T-helper 17 cell (primary cell): ENCODE measurements at regions not wholly inside any gene's neighbourhood (a gene's known extent, or its start where the extent isn't known, plus 50 kb on each side); places are given as distances from the start of the nearest gene placed in this dataset.

Experiments used
- ATAC-seq: fragments of 150-1000 bp; cut with Tn5 transposase; 2 replicates; pipeline ENCODE4 v1.10.0; 2021; ENCODE audit warnings: mild to moderate bottlenecking, moderate library complexity
- DNase-seq, 3 donors: peaks; one replicate each; pipeline versions ENCODE4 v3.0.0 to v3.0.0-alpha.2; 2020 to 2021
- H3K9me3 ChIP-seq: one replicate; pipeline ENCODE4 v1.7.0; 2013; ENCODE audit warnings: low read length, mild to moderate bottlenecking; ENCODE audit not compliant: control insufficient read depth, poor library complexity, severe bottlenecking
- H3K27ac Mint-ChIP-seq: one replicate; pipeline ENCODE4 v1.8.0; 2022; ENCODE audit warnings: mild to moderate bottlenecking, moderate library complexity, mixed read lengths
- H3K27me3 Mint-ChIP-seq: one replicate; pipeline ENCODE4 v1.8.0; 2022; ENCODE audit warnings: mixed read lengths
- H3K36me3 Mint-ChIP-seq: one replicate; pipeline ENCODE4 v1.8.0; 2022; ENCODE audit warnings: low read depth, mixed read lengths
- H3K4me1 Mint-ChIP-seq: one replicate; pipeline ENCODE4 v1.8.0; 2022; ENCODE audit warnings: mild to moderate bottlenecking, mixed read lengths
- H3K4me3 Mint-ChIP-seq: one replicate; pipeline ENCODE4 v1.8.0; 2022; ENCODE audit warnings: mild to moderate bottlenecking, moderate library complexity, mixed read lengths

DNA sequence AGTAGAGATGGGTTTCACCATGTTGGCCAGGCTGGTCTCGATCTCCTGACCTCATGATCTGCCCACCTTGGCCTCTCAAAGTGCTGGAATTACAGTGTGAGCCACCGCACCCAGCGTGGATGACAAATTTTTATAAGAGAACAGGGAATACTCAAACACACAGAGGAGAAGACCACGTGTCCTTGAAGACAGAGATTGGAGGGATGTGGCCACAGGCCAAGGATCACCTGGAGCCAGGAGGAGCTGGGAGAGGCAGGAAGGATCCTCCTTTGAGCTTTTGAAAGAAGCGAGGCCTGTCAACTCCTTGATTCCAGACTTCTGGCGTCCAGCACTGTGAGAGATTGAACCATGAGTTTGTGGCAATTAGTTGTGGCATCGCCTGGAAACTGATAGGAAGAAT lies 1049.5 kb downstream of the TBC1D22A start:
- H3K27me3 Mint-ChIP-seq, result peaks cover 15% of the 10 kb centered on the region
- H3K9me3 ChIP-seq, result no peaks in the 10 kb centered on the region
- no peaks in the 10 kb centered on the region for H3K36me3 Mint-ChIP-seq
- ATAC-seq (no peak), DNase-seq (no peak)
- no peaks in the 10 kb centered on the region for H3K4me1 Mint-ChIP-seq
- no peak overlapping the region for H3K4me3 Mint-ChIP-seq
- no peak overlapping the region for H3K27ac Mint-ChIP-seq

GRCh38 chr22:47810505-47811500 lies 1048.4 kb downstream of the TBC1D22A start:
- H3K4me1 Mint-ChIP-seq, result no peaks in the 10 kb centered on the region
- ATAC-seq, result no peak
- H3K9me3 ChIP-seq, result no peaks in the 10 kb centered on the region
- no peaks in the 10 kb centered on the region for H3K36me3 Mint-ChIP-seq
- H3K27me3 Mint-ChIP-seq, result peaks cover 21% of the 10 kb centered on the region
- no peak for DNase-seq
- no peak overlapping the region for H3K4me3 Mint-ChIP-seq
- no peak overlapping the region for H3K27ac Mint-ChIP-seq

DNA sequence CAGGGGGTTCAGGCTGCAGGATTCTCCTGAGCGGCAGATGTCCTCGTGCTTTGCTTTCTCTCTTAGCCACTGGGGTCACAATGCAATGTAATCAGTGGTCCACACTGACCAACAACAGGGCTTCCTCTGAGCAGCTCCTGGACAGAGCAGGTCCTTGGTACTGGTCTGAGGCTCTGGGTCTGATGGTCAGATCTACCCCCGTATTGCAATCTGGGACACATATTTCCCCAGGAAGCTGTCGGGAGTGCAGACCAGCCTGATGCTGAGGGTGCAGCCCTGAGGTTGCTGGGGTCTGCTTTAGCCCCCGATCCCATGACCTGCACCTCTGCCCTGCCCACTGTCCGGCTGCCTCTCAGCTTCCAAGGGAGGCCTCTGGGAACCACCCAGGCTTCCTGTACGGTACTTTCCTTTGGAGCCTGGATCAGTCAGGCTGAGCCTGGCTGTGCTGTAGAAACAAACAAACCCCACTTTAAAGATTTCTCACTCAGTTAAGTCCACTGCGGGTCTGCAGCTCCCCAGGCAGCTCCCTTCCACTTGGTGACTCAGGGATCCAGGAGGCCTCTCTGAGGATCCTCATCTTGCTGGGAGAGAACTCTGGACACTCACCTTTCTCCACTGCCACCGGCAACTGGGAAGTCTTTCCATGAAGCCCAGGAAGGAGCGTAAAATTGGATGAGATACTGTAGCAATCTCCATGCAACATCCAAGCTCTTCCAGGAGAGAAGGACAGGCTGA lies 1046.6 kb downstream of the TBC1D22A start:
- Mint-ChIP-seq H3K4me3 (no peak overlapping the region), H3K27ac (no peak overlapping the region), H3K36me3 (no peaks in the 10 kb centered on the region), H3K4me1 (no peaks in the 10 kb centered on the region), H3K27me3 (peaks cover 21% of the 10 kb centered on the region)
- DNase-seq, result no peak
- no peaks in the 10 kb centered on the region for H3K9me3 ChIP-seq
- ATAC-seq, result no peak

- no peaks in the 10 kb centered on the region for H3K9me3 ChIP-seq
- ATAC-seq, result no peak
- Mint-ChIP-seq H3K4me1 (no peaks in the 10 kb centered on the region), H3K27ac (no peak overlapping the region), H3K27me3 (peaks cover 23% of the 10 kb centered on the region), H3K36me3 (no peaks in the 10 kb centered on the region), H3K4me3 (no peak overlapping the region)
- DNase-seq, result no peak
Observed at GRCh38 chr22:47808236-47808635, 1045.8 kb downstream of the TBC1D22A start.

DNA sequence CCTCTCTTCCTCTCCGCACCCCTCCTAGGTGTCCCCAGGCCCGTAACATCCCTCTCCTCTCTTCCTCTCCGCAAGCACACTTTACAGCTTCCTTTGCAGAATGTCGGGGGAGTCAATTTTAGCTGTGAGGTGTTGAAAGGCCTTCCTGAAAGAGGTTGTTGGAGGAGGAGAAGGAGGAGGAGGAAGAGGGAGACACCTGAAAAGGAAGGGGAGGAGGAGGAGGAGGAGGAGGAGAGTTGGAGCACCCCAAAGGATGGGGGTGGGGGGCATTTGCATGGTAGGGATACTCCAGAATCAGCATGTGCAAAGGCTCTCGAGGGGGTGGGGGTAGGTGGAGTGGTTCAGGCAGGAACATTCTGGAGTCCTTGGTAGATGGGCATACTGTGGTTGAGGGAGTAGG lies 1045.1 kb downstream of the TBC1D22A start:
- Mint-ChIP-seq H3K27ac (no peak overlapping the region), H3K4me1 (no peaks in the 10 kb centered on the region), H3K27me3 (peaks cover 27% of the 10 kb centered on the region), H3K4me3 (no peak overlapping the region), H3K36me3 (no peaks in the 10 kb centered on the region)
- DNase-seq, result no peak
- no peaks in the 10 kb centered on the region for H3K9me3 ChIP-seq
- ATAC-seq, result no peak

DNA sequence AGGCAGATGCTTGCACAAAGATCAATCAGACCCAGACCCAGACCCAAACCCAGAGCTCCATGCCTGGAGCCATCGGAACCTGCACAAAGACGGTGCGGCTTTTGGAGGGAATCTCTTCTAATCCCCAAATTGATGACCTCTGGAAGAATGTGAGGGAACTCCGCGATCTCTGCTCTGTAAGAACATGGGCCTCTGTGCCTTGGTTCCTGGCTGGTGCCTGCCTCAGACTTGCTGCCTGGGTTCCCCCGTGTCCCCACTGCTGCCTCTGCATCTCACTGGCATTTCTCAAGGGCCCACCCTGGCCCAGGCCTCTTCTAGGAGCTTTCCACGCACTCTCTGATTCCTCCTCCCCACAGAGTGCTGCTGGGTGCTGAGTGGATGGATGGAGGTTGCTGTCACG lies 1044.4 kb downstream of the TBC1D22A start:
- ATAC-seq (no peak), DNase-seq (no peak)
- H3K27ac Mint-ChIP-seq, result no peak overlapping the region
- no peaks in the 10 kb centered on the region for H3K36me3 Mint-ChIP-seq
- H3K27me3 Mint-ChIP-seq, result peaks cover 32% of the 10 kb centered on the region
- no peaks in the 10 kb centered on the region for H3K9me3 ChIP-seq
- no peak overlapping the region for H3K4me3 Mint-ChIP-seq
- no peaks in the 10 kb centered on the region for H3K4me1 Mint-ChIP-seq

DNA sequence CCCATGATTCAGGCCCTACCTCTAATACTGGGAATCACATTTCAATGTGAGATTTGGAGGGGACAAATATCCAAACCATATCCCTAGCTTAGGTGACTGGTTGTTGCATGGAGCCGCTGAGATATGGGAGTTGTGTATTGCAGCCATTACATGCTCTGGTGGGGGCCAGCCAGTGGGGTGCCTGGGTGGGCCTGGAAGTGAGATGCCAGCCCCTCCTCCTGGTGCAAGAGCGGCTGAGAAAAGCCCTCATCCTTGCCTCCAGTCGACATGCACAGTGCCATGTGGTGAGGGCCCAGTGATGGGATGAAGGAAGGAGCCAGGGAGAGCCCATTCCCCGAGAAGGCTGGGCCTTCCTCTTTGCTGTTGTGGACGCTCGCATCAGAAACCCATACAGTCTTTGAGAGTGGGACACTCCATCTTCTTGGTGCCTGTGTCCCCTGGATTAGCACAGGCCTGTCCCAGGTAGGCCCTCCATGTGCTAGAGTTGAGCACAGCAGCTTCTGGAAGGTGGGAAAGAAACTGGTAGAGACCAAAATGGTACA lies 1043.0 kb downstream of the TBC1D22A start:
- H3K27ac Mint-ChIP-seq, result no peak overlapping the region
- no peaks in the 10 kb centered on the region for H3K4me1 Mint-ChIP-seq
- peaks cover 33% of the 10 kb centered on the region for H3K27me3 Mint-ChIP-seq

GRCh38 chr22:47804281-47804680 lies 1041.8 kb downstream of the TBC1D22A start:
- Mint-ChIP-seq H3K4me3 (no peak overlapping the region), H3K27ac (no peak overlapping the region), H3K27me3 (peaks cover 33% of the 10 kb centered on the region), H3K36me3 (no peaks in the 10 kb centered on the region), H3K4me1 (no peaks in the 10 kb centered on the region)
- H3K9me3 ChIP-seq, result no peaks in the 10 kb centered on the region
- no peak for ATAC-seq
- DNase-seq, result no peak

More for the DNA sequence above, 1043.0 kb downstream of the TBC1D22A start:
- DNase-seq (no peak), ATAC-seq (no peak)
- no peak overlapping the region for H3K4me3 Mint-ChIP-seq
- H3K36me3 Mint-ChIP-seq, result no peaks in the 10 kb centered on the region
- no peaks in the 10 kb centered on the region for H3K9me3 ChIP-seq

DNA sequence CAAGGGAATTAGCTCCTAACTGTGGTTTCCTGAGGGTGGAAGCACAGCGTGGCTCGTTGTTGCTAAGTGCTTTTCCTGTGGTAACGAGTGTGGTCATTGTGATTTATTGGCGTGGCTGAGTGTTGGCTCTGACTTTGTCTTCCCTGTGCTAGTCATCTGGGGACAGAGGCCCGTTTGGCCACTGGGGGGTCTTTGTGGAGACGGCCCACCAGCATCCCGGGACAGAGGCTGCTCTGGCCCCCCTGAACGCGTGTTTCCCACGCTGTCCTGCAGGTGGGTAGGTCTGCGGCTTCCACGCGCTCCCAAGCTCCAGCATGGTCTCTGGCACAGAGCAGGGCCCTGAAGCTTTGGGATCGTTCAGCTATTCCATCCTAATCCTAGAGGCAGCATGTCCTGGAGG lies 1040.0 kb downstream of the TBC1D22A start:
- H3K9me3 ChIP-seq, result no peaks in the 10 kb centered on the region
- no peaks in the 10 kb centered on the region for H3K36me3 Mint-ChIP-seq
- ATAC-seq (no peak), DNase-seq (no peak)
- H3K4me1 Mint-ChIP-seq, result no peaks in the 10 kb centered on the region
- H3K27me3 Mint-ChIP-seq, result peaks cover 28% of the 10 kb centered on the region
- no peak overlapping the region for H3K27ac Mint-ChIP-seq
- H3K4me3 Mint-ChIP-seq, result no peak overlapping the region

- H3K27me3 Mint-ChIP-seq, result peaks cover 28% of the 10 kb centered on the region
- H3K4me3 Mint-ChIP-seq, result no peak overlapping the region
- no peaks in the 10 kb centered on the region for H3K36me3 Mint-ChIP-seq
- no peak for DNase-seq
- H3K9me3 ChIP-seq, result no peaks in the 10 kb centered on the region
- no peak overlapping the region for H3K27ac Mint-ChIP-seq
- no peaks in the 10 kb centered on the region for H3K4me1 Mint-ChIP-seq
- ATAC-seq, result no peak
Observed at GRCh38 chr22:47801541-47802245, 1039.2 kb downstream of the TBC1D22A start.

GRCh38 chr22:47798229-47798628 lies 1035.8 kb downstream of the TBC1D22A start:
- H3K4me1 Mint-ChIP-seq, result no peaks in the 10 kb centered on the region
- DNase-seq (no peak), ATAC-seq (no peak)
- no peaks in the 10 kb centered on the region for H3K9me3 ChIP-seq
- H3K36me3 Mint-ChIP-seq, result no peaks in the 10 kb centered on the region
- peaks cover 34% of the 10 kb centered on the region for H3K27me3 Mint-ChIP-seq
- H3K4me3 Mint-ChIP-seq, result no peak overlapping the region
- H3K27ac Mint-ChIP-seq, result no peak overlapping the region

- H3K27me3 Mint-ChIP-seq, result peaks cover 31% of the 10 kb centered on the region
- ATAC-seq, result no peak
- H3K4me3 Mint-ChIP-seq, result no peak overlapping the region
- no peak for DNase-seq
- no peaks in the 10 kb centered on the region for H3K36me3 Mint-ChIP-seq
- no peak overlapping the region for H3K27ac Mint-ChIP-seq
- no peaks in the 10 kb centered on the region for H3K4me1 Mint-ChIP-seq
- H3K9me3 ChIP-seq, result no peaks in the 10 kb centered on the region
Observed at GRCh38 chr22:47797342-47797945, 1035.0 kb downstream of the TBC1D22A start.
